ENCODE measurements at regions not wholly inside any gene's neighbourhood (a gene's known extent, or its start where the extent isn't known, plus 50 kb on each side); places are given as distances from the start of the nearest gene placed in this dataset.

GRCh38 chr18:8987241-8987640, 115.3 kb upstream of the NDUFV2 start:
- Histone ChIP-seq H3K4me3 (ENCODE audit: low read depth, low read length) (no peak overlapping the region), H2BK12ac (ENCODE audit: low read length) (no peak overlapping the region), H4K12ac (ENCODE audit: low read depth, low read length) (no peak overlapping the region), H3K4me1 (ENCODE audit: control insufficient read depth in 1 of 2, insufficient read depth in 2 of 2, low read length in 2 of 2) (no peaks in the 10 kb centered on the region), H3K9me3 (ENCODE audit: insufficient read depth, low read depth, low read length) (no peaks in the 10 kb centered on the region), H3K27ac (ENCODE audit: low read depth, low read length) (no peak overlapping the region), H3K27me3 (ENCODE audit: insufficient read depth, low read length) (no peaks in the 10 kb centered on the region), H3K14ac (ENCODE audit: low read length) (no peak overlapping the region), H4K91ac (ENCODE audit: low read depth, low read length) (no peak overlapping the region), H2BK120ac (ENCODE audit: insufficient read depth, low read length, poor library complexity) (no peak overlapping the region), H3K4me2 (ENCODE audit: low read length) (no peak overlapping the region), H3K9ac (ENCODE audit: low read length) (no peak overlapping the region), H3K23ac (ENCODE audit: low read length) (no peak overlapping the region), H2AK5ac (ENCODE audit: low read length) (no peak overlapping the region), H3K79me1 (ENCODE audit: low read length) (no peaks in the 10 kb centered on the region), H4K8ac (ENCODE audit: low read depth, low read length) (no peak overlapping the region), H3K4ac (ENCODE audit: low read depth, low read length) (no peak overlapping the region), H3K79me2 (ENCODE audit: control insufficient read depth, insufficient read depth, low read length, poor library complexity) (no peaks in the 10 kb centered on the region), H2AFZ (ENCODE audit: insufficient read depth, low read length, poor library complexity) (no peak overlapping the region), H2BK5ac (ENCODE audit: low read depth, low read length, poor library complexity) (no peak overlapping the region), H3K18ac (ENCODE audit: low read length) (no peak overlapping the region), H3K36me3 (ENCODE audit: control insufficient read depth in 1 of 2, insufficient read depth in 2 of 2, low read length in 2 of 2) (no peaks in the 10 kb centered on the region)
- WGBS (ENCODE audit: extremely low coverage, insufficient coverage, insufficient read length) = no CpG with 5 or more reads among the region's 6 CpGs
- no peak for DNase-seq

DNA sequence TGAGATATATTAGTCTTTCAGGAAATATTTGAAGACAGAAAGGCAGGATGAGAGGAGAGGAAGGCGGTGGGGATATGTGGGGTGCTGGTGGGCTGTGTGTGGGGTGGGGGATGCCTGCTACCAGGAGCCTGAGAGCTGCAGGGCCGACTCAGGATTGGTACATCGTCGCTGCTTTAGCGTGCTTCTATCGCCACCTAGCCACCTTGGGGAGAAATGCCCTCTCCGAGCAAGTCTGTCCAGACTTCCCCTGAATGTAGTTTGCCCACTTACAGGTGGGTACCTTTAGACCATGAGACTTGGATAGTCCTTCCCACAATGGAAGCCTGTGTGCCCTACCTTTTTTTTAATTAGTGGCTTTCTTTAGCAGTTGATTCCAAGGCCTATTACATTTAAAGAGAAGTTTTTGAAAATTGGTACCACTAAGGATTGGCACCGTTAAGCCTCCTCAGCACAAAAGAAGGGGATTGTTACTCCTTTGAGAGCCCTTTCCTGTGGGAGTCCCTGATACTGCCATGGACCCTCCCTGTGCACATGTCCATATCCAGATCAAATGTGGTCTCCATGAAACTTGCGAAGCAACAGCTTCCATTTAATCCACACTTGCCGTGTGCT, 114.1 kb upstream of the NDUFV2 start:
- H2BK12ac ChIP-seq (ENCODE audit: low read length) = no peak overlapping the region
- no peak overlapping the region for H4K91ac ChIP-seq (ENCODE audit: low read depth, low read length)
- H2AK5ac ChIP-seq (ENCODE audit: low read length) = no peak overlapping the region
- no peak overlapping the region for H2BK120ac ChIP-seq (ENCODE audit: insufficient read depth, low read length, poor library complexity)
- no peak overlapping the region for H2BK5ac ChIP-seq (ENCODE audit: low read depth, low read length, poor library complexity)
- H2AFZ ChIP-seq (ENCODE audit: insufficient read depth, low read length, poor library complexity) = no peak overlapping the region
- H3K9me3 ChIP-seq (ENCODE audit: insufficient read depth, low read depth, low read length) = no peaks in the 10 kb centered on the region
- no peak overlapping the region for H3K27ac ChIP-seq (ENCODE audit: low read depth, low read length)
- H3K4me1 ChIP-seq (ENCODE audit: control insufficient read depth in 1 of 2, insufficient read depth in 2 of 2, low read length in 2 of 2) = no peaks in the 10 kb centered on the region
- no peaks in the 10 kb centered on the region for H3K27me3 ChIP-seq (ENCODE audit: insufficient read depth, low read length)
- H4K12ac ChIP-seq (ENCODE audit: low read depth, low read length) = no peak overlapping the region
- H3K4me3 ChIP-seq (ENCODE audit: low read depth, low read length) = no peak overlapping the region
- H3K4ac ChIP-seq (ENCODE audit: low read depth, low read length) = no peak overlapping the region
- no peaks in the 10 kb centered on the region for H3K79me1 ChIP-seq (ENCODE audit: low read length)
- no peak overlapping the region for H3K14ac ChIP-seq (ENCODE audit: low read length)
- H3K79me2 ChIP-seq (ENCODE audit: control insufficient read depth, insufficient read depth, low read length, poor library complexity) = no peaks in the 10 kb centered on the region
- DNase-seq = peak; percentile 30 to 70
- H4K8ac ChIP-seq (ENCODE audit: low read depth, low read length) = no peak overlapping the region
- H3K18ac ChIP-seq (ENCODE audit: low read length) = no peak overlapping the region
- no peak overlapping the region for H3K4me2 ChIP-seq (ENCODE audit: low read length)
- no CpG with 5 or more reads among the region's 10 CpGs for WGBS (ENCODE audit: extremely low coverage, insufficient coverage, insufficient read length)
- H3K9ac ChIP-seq (ENCODE audit: low read length) = no peak overlapping the region
- no peak overlapping the region for H3K23ac ChIP-seq (ENCODE audit: low read length)
- no peaks in the 10 kb centered on the region for H3K36me3 ChIP-seq (ENCODE audit: control insufficient read depth in 1 of 2, insufficient read depth in 2 of 2, low read length in 2 of 2)

DNA sequence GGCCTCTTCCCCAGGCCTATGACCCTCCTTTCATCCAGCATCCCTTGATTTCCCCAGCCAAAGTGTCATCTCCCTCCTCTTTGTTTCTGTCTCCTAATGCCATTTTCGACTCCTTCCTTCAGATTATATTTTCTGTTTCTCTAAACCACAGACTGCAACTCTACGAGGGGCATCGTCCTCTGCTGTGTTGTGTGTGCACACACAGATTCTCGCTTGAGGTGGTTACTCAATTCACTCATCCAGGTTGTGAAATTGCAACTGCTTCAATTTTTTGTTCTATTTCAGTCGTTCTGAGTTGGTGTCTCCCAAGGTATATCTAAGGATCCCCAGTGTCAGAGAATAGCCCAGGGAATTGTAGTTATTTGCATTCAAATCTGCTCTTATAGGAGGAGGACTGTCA, 113.5 kb upstream of the NDUFV2 start:
- no peak overlapping the region for H3K14ac ChIP-seq (ENCODE audit: low read length)
- H3K4me1 ChIP-seq (ENCODE audit: control insufficient read depth in 1 of 2, insufficient read depth in 2 of 2, low read length in 2 of 2) = no peaks in the 10 kb centered on the region
- no peaks in the 10 kb centered on the region for H3K36me3 ChIP-seq (ENCODE audit: control insufficient read depth in 1 of 2, insufficient read depth in 2 of 2, low read length in 2 of 2)
- no peak overlapping the region for H2BK5ac ChIP-seq (ENCODE audit: low read depth, low read length, poor library complexity)
- H3K27me3 ChIP-seq (ENCODE audit: insufficient read depth, low read length) = no peaks in the 10 kb centered on the region
- no peaks in the 10 kb centered on the region for H3K79me2 ChIP-seq (ENCODE audit: control insufficient read depth, insufficient read depth, low read length, poor library complexity)
- no CpG with 5 or more reads among the region's 5 CpGs for WGBS (ENCODE audit: extremely low coverage, insufficient coverage, insufficient read length)
- no peak overlapping the region for H2AK5ac ChIP-seq (ENCODE audit: low read length)
- no peak overlapping the region for H4K12ac ChIP-seq (ENCODE audit: low read depth, low read length)
- no peak overlapping the region for H3K23ac ChIP-seq (ENCODE audit: low read length)
- no peak overlapping the region for H2BK120ac ChIP-seq (ENCODE audit: insufficient read depth, low read length, poor library complexity)
- no peak overlapping the region for H3K4me3 ChIP-seq (ENCODE audit: low read depth, low read length)
- H3K4ac ChIP-seq (ENCODE audit: low read depth, low read length) = no peak overlapping the region
- no peak overlapping the region for H3K4me2 ChIP-seq (ENCODE audit: low read length)
- DNase-seq = no peak
- H2BK12ac ChIP-seq (ENCODE audit: low read length) = no peak overlapping the region
- H3K79me1 ChIP-seq (ENCODE audit: low read length) = no peaks in the 10 kb centered on the region
- no peak overlapping the region for H2AFZ ChIP-seq (ENCODE audit: insufficient read depth, low read length, poor library complexity)
- no peak overlapping the region for H3K9ac ChIP-seq (ENCODE audit: low read length)
- no peak overlapping the region for H4K91ac ChIP-seq (ENCODE audit: low read depth, low read length)
- no peak overlapping the region for H4K8ac ChIP-seq (ENCODE audit: low read depth, low read length)
- H3K27ac ChIP-seq (ENCODE audit: low read depth, low read length) = no peak overlapping the region
- no peak overlapping the region for H3K18ac ChIP-seq (ENCODE audit: low read length)
- H3K9me3 ChIP-seq (ENCODE audit: insufficient read depth, low read depth, low read length) = no peaks in the 10 kb centered on the region

- H3K23ac ChIP-seq (ENCODE audit: low read length) = no peak overlapping the region
- H3K79me2 ChIP-seq (ENCODE audit: control insufficient read depth, insufficient read depth, low read length, poor library complexity) = no peaks in the 10 kb centered on the region
- no peak overlapping the region for H2BK5ac ChIP-seq (ENCODE audit: low read depth, low read length, poor library complexity)
- H3K27me3 ChIP-seq (ENCODE audit: insufficient read depth, low read length) = no peaks in the 10 kb centered on the region
- no peaks in the 10 kb centered on the region for H3K9me3 ChIP-seq (ENCODE audit: insufficient read depth, low read depth, low read length)
- H3K4me2 ChIP-seq (ENCODE audit: low read length) = no peak overlapping the region
- WGBS (ENCODE audit: extremely low coverage, insufficient coverage, insufficient read length) = no CpG with 5 or more reads among the region's 10 CpGs
- H3K14ac ChIP-seq (ENCODE audit: low read length) = no peak overlapping the region
- no peaks in the 10 kb centered on the region for H3K4me1 ChIP-seq (ENCODE audit: control insufficient read depth in 1 of 2, insufficient read depth in 2 of 2, low read length in 2 of 2)
- H3K9ac ChIP-seq (ENCODE audit: low read length) = no peak overlapping the region
- H3K36me3 ChIP-seq (ENCODE audit: control insufficient read depth in 1 of 2, insufficient read depth in 2 of 2, low read length in 2 of 2) = no peaks in the 10 kb centered on the region
- H4K91ac ChIP-seq (ENCODE audit: low read depth, low read length) = no peak overlapping the region
- no peak overlapping the region for H3K4me3 ChIP-seq (ENCODE audit: low read depth, low read length)
- no peak overlapping the region for H2AK5ac ChIP-seq (ENCODE audit: low read length)
- H4K12ac ChIP-seq (ENCODE audit: low read depth, low read length) = no peak overlapping the region
- no peak for DNase-seq
- H2BK12ac ChIP-seq (ENCODE audit: low read length) = no peak overlapping the region
- no peak overlapping the region for H4K8ac ChIP-seq (ENCODE audit: low read depth, low read length)
- H3K18ac ChIP-seq (ENCODE audit: low read length) = no peak overlapping the region
- no peak overlapping the region for H2AFZ ChIP-seq (ENCODE audit: insufficient read depth, low read length, poor library complexity)
- H3K79me1 ChIP-seq (ENCODE audit: low read length) = no peaks in the 10 kb centered on the region
- H3K27ac ChIP-seq (ENCODE audit: low read depth, low read length) = no peak overlapping the region
- no peak overlapping the region for H2BK120ac ChIP-seq (ENCODE audit: insufficient read depth, low read length, poor library complexity)
- no peak overlapping the region for H3K4ac ChIP-seq (ENCODE audit: low read depth, low read length)
Observed at GRCh38 chr18:8989855-8990254, 112.6 kb upstream of the NDUFV2 start.

Data from trophoblast cell (in vitro differentiated cells and primary cell).